ENCODE measurements at regions not wholly inside any gene's neighbourhood (a gene's known extent, or its start where the extent isn't known, plus 50 kb on each side); places are given as distances from the start of the nearest gene placed in this dataset.
"Not testable (repeated sequence)": the region's sequence is repeated elsewhere in the genome, so short reads cannot be mapped to it uniquely, and the experiment has no call there.

- no peak for DNase-seq
Observed at GRCh38 chr6:25192590-25193459, 86.3 kb upstream of the CARMIL1 start.

GRCh38 chr6:25193460-25194171 lies 85.6 kb upstream of the CARMIL1 start:
- DNase-seq, result no peak

GRCh38 chr6:25194172-25194678 lies 84.9 kb upstream of the CARMIL1 start:
- no peak for DNase-seq

DNA sequence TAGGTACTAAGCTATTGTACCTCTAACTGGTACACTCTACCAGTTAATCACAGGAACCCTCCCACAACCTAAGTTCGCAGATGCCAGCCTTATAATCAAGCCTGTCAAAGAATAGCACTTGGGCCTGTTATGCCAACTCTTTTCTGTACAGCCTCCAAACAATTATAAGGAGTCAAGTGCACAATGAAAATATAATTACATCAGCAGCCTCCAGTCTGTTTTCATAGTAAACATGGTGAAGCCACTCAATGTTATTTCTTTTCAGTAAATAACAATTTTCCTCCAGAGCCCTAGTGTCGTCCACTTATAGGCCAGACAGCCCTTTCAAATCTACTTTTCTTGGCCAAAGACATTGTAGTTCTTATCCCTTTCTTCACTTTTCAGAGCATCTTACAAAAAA lies 82.7 kb upstream of the CARMIL1 start:
- DNase-seq, result no peak

- DNase-seq, result no peak
Observed at GRCh38 chr6:25197111-25197510, 82.1 kb upstream of the CARMIL1 start.

- no peak for DNase-seq
Observed at GRCh38 chr6:25199544-25199943, 79.6 kb upstream of the CARMIL1 start.

DNA sequence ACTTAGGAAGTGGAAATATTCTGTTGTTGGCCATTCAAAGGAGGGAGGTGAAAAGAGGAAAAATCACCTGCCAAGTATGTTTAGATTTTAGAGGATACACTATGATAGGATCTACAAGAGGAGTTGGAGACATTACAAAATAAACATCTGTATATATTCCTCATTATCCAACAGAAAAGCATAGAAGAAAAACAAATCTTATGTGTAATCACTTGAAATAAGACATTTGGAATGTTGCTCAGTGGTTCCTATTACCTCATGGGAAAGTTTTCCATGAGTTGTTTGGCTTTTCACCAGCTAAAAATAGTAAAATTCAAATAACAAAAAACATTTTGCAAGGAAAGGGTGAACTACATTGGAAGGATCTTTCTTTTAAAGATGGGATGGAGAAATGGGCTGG lies 76.7 kb upstream of the CARMIL1 start:
- no peak for DNase-seq

DNA sequence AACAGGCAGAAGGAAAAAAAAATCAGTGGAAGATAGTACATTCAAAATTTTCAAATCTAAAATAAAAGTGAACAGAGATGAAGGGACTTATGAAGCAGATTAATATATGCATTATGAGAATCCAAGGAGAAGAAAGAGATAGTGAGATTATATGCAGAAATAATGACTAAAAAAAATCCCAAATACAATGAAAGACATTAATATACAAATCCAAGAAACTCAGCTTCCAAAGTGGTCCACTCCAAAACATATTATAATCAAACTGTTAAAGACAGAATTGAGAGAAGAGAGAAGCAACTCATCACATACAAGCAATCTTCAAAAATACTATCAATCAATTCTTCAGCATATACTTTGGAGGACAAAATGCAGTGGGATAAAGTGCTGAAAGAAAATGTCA lies 73.5 kb upstream of the CARMIL1 start:
- no peak for DNase-seq

DNA sequence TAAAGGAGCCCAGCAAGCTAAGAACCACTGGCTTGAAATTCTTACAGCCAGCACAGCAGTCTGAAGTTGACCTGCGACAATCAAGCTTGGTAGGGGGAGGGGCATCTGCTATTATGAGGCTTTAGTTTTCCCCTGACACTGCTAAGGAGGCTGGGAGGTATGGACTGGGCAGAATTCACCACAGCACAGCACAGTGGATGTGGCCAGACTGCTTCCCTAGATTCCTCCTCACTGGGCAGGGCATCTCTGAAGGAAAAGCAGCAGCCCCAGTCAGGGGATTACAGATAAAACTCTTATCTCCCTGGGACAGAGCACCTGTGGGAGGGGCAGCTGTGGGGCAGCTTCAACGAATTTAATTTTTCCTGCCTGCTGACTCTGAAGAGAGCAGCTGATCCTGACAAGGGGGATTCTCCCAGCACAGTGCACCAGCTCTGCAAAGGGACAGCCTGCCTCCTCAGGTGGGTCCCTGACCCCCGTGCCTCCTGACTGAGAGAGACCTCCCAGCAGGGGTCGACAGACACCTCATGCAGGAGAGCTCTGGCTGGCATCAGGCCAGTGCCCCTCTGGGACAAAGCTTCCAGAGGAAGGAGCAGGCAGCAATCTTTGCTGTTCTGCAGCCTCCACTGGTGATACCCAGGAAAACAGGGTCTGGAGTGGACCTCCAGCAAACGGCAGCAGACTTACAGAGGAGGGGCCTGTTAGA lies 71.6 kb upstream of the CARMIL1 start:
- DNase-seq, result not testable (repeated sequence)

DNA sequence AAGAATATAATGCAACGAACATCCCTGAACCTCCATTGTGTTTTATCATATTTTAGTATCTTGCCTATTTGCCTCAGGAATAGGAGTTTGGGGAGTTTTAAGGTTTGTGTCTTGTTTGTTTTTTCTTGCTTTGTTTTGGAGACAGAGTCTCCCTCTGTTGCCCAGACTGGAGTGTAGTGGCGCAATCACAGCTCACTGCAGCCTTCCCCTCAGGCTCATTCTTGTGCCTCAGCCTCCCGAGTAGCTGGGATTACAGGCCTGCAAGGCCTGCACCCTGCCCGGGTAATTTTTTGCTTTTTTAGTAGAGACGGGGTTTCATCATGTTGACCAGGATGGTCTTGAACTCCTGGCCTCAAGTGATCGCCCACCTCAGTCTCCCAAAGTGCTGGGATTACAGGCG lies 63.3 kb upstream of the CARMIL1 start:
- no peak for DNase-seq

GRCh38 chr6:25217302-25217701 lies 61.9 kb upstream of the CARMIL1 start:
- no peak for DNase-seq

GRCh38 chr6:25217829-25218228 lies 61.3 kb upstream of the CARMIL1 start:
- DNase-seq, result no peak

DNA sequence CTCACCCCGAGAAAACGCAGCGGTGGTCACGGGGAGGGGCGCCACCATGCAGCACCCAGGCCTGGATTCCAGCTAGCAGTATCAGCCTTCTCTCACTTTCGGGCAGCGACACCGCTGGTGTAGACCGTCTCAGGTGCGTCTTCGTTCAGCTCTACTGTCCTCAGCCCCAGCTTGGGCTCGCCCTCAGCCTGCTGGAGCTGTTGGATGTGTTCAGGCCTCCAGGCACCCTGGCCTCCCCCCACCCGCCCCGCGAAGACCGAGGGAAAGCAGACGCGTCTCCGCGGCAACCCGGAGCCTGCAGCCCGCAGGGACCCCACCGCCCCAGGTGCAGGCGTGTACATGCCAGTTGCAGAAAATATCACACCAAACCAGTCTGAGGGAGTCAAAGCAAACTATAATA lies 60.8 kb upstream of the CARMIL1 start:
- no peak for DNase-seq

GRCh38 chr6:25219216-25219916 lies 59.8 kb upstream of the CARMIL1 start:
- no peak for DNase-seq

GRCh38 chr6:25219917-25220278 lies 59.3 kb upstream of the CARMIL1 start:
- DNase-seq, result no peak

DNA sequence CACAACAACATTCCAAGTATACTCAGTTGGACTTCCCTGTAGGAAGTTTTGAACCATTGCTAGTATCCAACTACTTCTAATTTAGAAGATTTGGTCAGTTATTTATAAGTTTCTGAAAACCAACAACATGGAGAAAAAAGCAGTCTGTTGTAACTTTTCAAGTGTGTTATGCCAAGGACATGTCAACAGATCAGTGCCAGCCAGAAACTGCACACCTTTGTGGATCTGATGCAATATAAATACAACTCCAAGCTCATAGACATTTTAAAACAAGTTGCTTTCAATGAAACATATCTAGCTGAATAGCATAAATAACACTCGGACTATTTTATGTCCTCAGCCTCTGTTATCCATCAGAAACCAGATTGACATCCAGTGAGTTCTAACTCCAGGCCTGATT lies 58.3 kb upstream of the CARMIL1 start:
- DNase-seq, result no peak

DNA sequence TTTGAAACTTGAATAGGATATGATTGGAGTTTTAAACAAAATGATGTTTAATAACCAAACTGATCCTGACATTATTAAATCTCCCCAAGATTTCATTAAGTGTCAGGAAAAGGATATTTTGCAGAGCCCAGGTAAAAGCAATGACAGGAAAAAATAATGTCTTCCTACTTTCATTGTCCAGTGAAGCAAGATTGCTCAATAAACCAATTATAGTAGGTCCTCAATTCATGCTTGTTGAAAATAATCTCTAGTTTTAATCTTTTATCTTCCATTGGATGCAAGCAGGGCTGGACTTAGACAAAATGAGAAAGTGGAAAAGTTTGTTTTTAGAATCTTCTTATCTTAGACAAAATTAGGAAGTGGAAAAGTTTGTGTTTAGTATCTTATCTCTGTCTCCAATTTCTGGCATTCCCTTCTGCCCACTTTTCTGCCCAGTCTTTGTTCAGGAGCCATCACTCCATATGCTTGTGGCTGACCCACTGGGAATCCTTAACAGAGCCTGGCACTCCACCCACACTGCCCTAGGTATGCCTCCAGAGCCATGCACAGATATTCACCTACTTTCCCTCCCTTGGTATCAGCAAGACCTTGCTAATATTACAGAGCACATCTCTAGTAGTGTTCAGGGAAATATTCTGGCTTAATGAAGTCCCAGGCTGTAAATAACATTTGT lies 57.0 kb upstream of the CARMIL1 start:
- no peak for DNase-seq

DNA sequence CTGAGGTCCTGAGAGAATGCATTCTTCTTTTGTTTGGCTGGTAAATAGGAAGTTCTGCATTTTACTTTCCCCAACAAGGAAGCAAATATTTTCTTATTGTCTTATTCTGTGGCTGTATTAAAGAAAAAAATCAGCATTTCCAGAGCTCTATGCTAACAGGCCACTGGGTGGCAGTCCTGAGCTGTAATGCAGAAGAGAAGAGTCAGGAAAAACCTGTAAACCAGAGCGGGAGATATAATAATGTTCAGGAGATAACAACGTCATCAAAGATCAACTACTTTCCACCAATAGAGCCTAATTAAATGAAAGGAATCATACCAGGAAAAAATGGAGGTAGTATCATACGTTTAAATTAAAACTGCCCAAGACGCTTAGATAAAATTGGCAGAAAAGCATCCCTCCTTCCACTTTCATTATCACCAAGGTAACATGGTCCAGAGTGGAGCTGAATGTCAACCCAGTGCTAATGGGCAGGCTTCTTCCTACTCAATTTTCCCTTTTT lies 55.6 kb upstream of the CARMIL1 start:
- peak; percentile 14 for DNase-seq

GRCh38 chr6:25224242-25224641 lies 54.9 kb upstream of the CARMIL1 start:
- DNase-seq, result no peak

DNA sequence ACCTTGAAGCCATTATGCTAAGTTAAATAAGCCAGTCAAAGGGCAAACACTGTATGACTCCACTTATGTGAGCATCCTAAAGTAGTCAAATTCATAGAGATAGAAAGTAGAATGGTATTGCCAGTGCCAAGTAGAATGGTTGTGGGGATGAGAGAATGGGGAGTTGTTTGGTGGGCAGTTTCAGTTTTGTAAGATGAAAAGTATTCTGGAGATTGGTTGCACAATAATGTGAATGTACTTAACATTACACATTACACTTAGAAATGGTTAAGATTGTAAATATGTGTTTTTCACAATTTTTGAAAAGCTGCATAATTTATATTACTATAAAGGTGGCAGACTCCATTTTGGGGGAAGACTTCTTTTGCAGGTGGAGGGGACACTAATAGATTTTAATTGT lies 51.3 kb upstream of the CARMIL1 start:
- DNase-seq, result no peak

Data from NCI-H510A (cell line).